MM.1S (cell line): ENCODE measurements at regions not wholly inside any gene's neighbourhood (a gene's known extent, or its start where the extent isn't known, plus 50 kb on each side); places are given as distances from the start of the nearest gene placed in this dataset.

Source experiments
- DNase-seq: peaks from one replicate; pipeline ENCODE4 v3.0.0-alpha.2; 2015
- H2AFZ ChIP-seq: fragments of 300-600 bp; sonication (generic); 2 replicates; pipeline ENCODE4 v1.6.0; 2016; ENCODE audit warnings: antibody characterized with exemption, low read length
- H3F3A ChIP-seq: fragments of 300-600 bp; sonication (generic); 2 replicates; pipeline ENCODE4 v1.6.1; 2016; ENCODE audit warnings: mild to moderate bottlenecking, antibody characterized with exemption, low read length, moderate library complexity, mixed read lengths; ENCODE audit not compliant: insufficient read depth
- H3K27ac ChIP-seq: fragments of 300-600 bp; sonication (generic); 2 replicates; pipeline ENCODE4 v1.5.1; 2016; ENCODE audit warnings: mild to moderate bottlenecking, low read length
- H3K27me3 ChIP-seq: fragments of 300-600 bp; sonication (generic); replicated peaks from 2 replicates; pipeline ENCODE4 v1.6.0; 2016; ENCODE audit warnings: low read length; ENCODE audit not compliant: insufficient read depth
- H3K36me3 ChIP-seq: fragments of 300-600 bp; sonication (generic); replicated peaks from 2 replicates; pipeline ENCODE4 v1.6.1; 2016; ENCODE audit warnings: mild to moderate bottlenecking, low read length, mixed read lengths; ENCODE audit not compliant: insufficient read depth
- H3K4me1 ChIP-seq: fragments of 300-600 bp; sonication (generic); 2 replicates; pipeline ENCODE4 v1.6.1; 2016; ENCODE audit warnings: low read length, mixed read lengths
- H3K4me2 ChIP-seq: fragments of 300-600 bp; sonication (generic); 2 replicates; pipeline ENCODE4 v1.6.0; 2016; ENCODE audit warnings: low read depth, low read length
- H3K4me3 ChIP-seq: fragments of 300-600 bp; sonication (generic); 2 replicates; pipeline ENCODE4 v1.5.1; 2016; ENCODE audit warnings: low read length, mixed read lengths
- H3K79me2 ChIP-seq: fragments of 300-600 bp; sonication (generic); 2 replicates; pipeline ENCODE4 v1.6.1; 2016; ENCODE audit warnings: mixed run types, low read length, mixed read lengths
- H3K9ac ChIP-seq: fragments of 300-600 bp; sonication (generic); 2 replicates; pipeline ENCODE4 v1.6.1; 2016; ENCODE audit warnings: low read length, mixed read lengths
- H3K9me2 ChIP-seq: fragments of 300-600 bp; sonication (generic); replicated peaks from 2 replicates; pipeline ENCODE4 v1.6.1; 2016; ENCODE audit warnings: mild to moderate bottlenecking, low read length, mixed read lengths; ENCODE audit not compliant: insufficient read depth
- H3K9me3 ChIP-seq: fragments of 300-600 bp; sonication (generic); replicated peaks from 2 replicates; pipeline ENCODE4 v1.6.1; 2016; ENCODE audit warnings: mild to moderate bottlenecking, low read length, mixed read lengths; ENCODE audit not compliant: insufficient read depth
- H4K20me1 ChIP-seq: fragments of 300-600 bp; sonication (generic); 2 replicates; pipeline ENCODE4 v1.6.1; 2016; ENCODE audit warnings: mild to moderate bottlenecking, low read length, moderate library complexity, mixed read lengths; ENCODE audit not compliant: insufficient read depth
- CTCF ChIP-seq: fragments of 300-600 bp; sonication (generic); IDR thresholded peaks from 2 replicates; pipeline ENCODE4 v1.5.1; 2016; ENCODE audit warnings: antibody characterized with exemption, low read length, mixed read lengths
- EZH2 ChIP-seq: fragments of 300-600 bp; sonication (generic); optimal IDR thresholded peaks from 2 replicates; pipeline ENCODE3; 2017; ENCODE audit warnings: low read depth, mild to moderate bottlenecking, antibody characterized with exemption, low read length, mixed read lengths
- EZH2phosphoT487 ChIP-seq: fragments of 300-600 bp; sonication (generic); IDR thresholded peaks from 2 replicates; pipeline ENCODE4 v1.6.1; 2018; ENCODE audit warnings: antibody characterized with exemption, low read length

- no peak overlapping the region for H3K9ac ChIP-seq
- DNase-seq = no peak
- H2AFZ ChIP-seq = no peak overlapping the region
- no peaks in the 10 kb centered on the region for H3K9me2 ChIP-seq
- no peaks in the 10 kb centered on the region for H4K20me1 ChIP-seq
- no peaks in the 10 kb centered on the region for H3F3A ChIP-seq
- no peaks in the 10 kb centered on the region for H3K27me3 ChIP-seq
- no peak overlapping the region for H3K4me2 ChIP-seq
- no peaks in the 10 kb centered on the region for H3K4me1 ChIP-seq
- no peaks in the 10 kb centered on the region for H3K79me2 ChIP-seq
- no peak overlapping the region for H3K27ac ChIP-seq
- H3K4me3 ChIP-seq = no peak overlapping the region
- no peak for TF ChIP-seq EZH2
- no peak for TF ChIP-seq EZH2phosphoT487
- TF ChIP-seq CTCF = no peak
- no peaks in the 10 kb centered on the region for H3K9me3 ChIP-seq
- no peaks in the 10 kb centered on the region for H3K36me3 ChIP-seq
Observed at GRCh38 chr20:40443753-40444152, 245.3 kb downstream of the MAFB start.

- Histone ChIP-seq H3K9ac (no peak overlapping the region), H3K36me3 (no peaks in the 10 kb centered on the region), H3K9me3 (no peaks in the 10 kb centered on the region), H3F3A (no peaks in the 10 kb centered on the region), H3K27me3 (no peaks in the 10 kb centered on the region), H4K20me1 (no peaks in the 10 kb centered on the region), H3K27ac (no peak overlapping the region), H3K4me3 (no peak overlapping the region), H3K4me1 (no peaks in the 10 kb centered on the region), H3K79me2 (no peaks in the 10 kb centered on the region), H3K4me2 (no peak overlapping the region), H3K9me2 (no peaks in the 10 kb centered on the region), H2AFZ (no peak overlapping the region)
- TF ChIP-seq EZH2 = no peak
- TF ChIP-seq CTCF = no peak
- TF ChIP-seq EZH2phosphoT487 = no peak
- DNase-seq = no peak
Observed at GRCh38 chr20:40442181-40442963, 246.7 kb downstream of the MAFB start.

GRCh38 chr20:40441771-40442170 lies 247.3 kb downstream of the MAFB start:
- H3K9me3 ChIP-seq = no peaks in the 10 kb centered on the region
- no peaks in the 10 kb centered on the region for H3K36me3 ChIP-seq
- H4K20me1 ChIP-seq = no peaks in the 10 kb centered on the region
- no peaks in the 10 kb centered on the region for H3K27me3 ChIP-seq
- no peak overlapping the region for H3K4me2 ChIP-seq
- no peak overlapping the region for H3K4me3 ChIP-seq
- H3K27ac ChIP-seq = no peak overlapping the region
- H3K4me1 ChIP-seq = no peaks in the 10 kb centered on the region
- no peaks in the 10 kb centered on the region for H3K9me2 ChIP-seq
- TF ChIP-seq EZH2 = no peak
- TF ChIP-seq EZH2phosphoT487 = no peak
- TF ChIP-seq CTCF = no peak
- H3K9ac ChIP-seq = no peak overlapping the region
- H3K79me2 ChIP-seq = no peaks in the 10 kb centered on the region
- no peaks in the 10 kb centered on the region for H3F3A ChIP-seq
- DNase-seq = no peak
- H2AFZ ChIP-seq = no peak overlapping the region
